ENCODE measurements at regions not wholly inside any gene's neighbourhood (a gene's known extent, or its start where the extent isn't known, plus 50 kb on each side); places are given as distances from the start of the nearest gene placed in this dataset.
"Not testable (repeated sequence)": the region's sequence is repeated elsewhere in the genome, so short reads cannot be mapped to it uniquely, and the experiment has no call there.

DNA sequence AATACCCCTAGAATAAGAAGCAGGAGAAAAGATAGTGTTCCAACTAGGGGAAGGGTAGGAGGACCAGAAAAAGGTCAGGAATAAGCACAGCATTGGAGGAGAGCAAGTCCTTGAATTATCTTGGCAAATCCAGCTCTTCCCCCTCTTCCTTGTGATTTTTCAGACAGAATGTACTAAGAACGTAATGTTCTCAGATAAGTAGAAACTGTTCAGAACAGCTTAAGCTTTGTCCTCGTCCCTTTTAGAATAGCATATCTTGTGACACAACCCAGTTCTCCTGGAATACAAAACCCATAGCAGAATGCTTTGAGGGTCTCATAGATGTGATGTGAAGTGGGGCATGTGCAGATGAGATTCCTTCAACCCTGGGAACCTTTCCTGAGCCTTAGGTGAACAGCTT is 97.4 kb downstream of the EMB start:
- no peak for TF ChIP-seq CTCF (conservative IDR thresholded peaks at IDR 0.05; ENCODE audit: low read depth, low read length)
- Histone ChIP-seq H3K9ac (no peak overlapping the region), H3K4me1 (ENCODE audit: low read depth, poor library complexity, severe bottlenecking) (no peaks in the 10 kb centered on the region), H3K27me3 (ENCODE audit: insufficient read depth, low read depth) (no peaks in the 10 kb centered on the region), H2AFZ (ENCODE audit: low read depth) (no peak overlapping the region), H3K79me2 (ENCODE audit: insufficient read depth, low read depth) (no peaks in the 10 kb centered on the region), H3K27ac (no peak overlapping the region), H4K20me1 (ENCODE audit: insufficient read depth) (no peaks in the 10 kb centered on the region), H3K4me2 (no peak overlapping the region), H3K36me3 (ENCODE audit: insufficient read depth) (no peaks in the 10 kb centered on the region), H3K4me3 (IDR thresholded peaks at IDR 0.05; ENCODE audit: insufficient read depth, low read depth, low read length) (no peak overlapping the region)

- no peak for TF ChIP-seq CTCF (conservative IDR thresholded peaks at IDR 0.05; ENCODE audit: low read depth, low read length)
- Histone ChIP-seq H2AFZ (ENCODE audit: low read depth) (no peak overlapping the region), H3K4me2 (no peak overlapping the region), H3K27me3 (ENCODE audit: insufficient read depth, low read depth) (no peaks in the 10 kb centered on the region), H3K27ac (no peak overlapping the region), H3K4me1 (ENCODE audit: low read depth, poor library complexity, severe bottlenecking) (no peaks in the 10 kb centered on the region), H4K20me1 (ENCODE audit: insufficient read depth) (no peaks in the 10 kb centered on the region), H3K9ac (no peak overlapping the region), H3K79me2 (ENCODE audit: insufficient read depth, low read depth) (no peaks in the 10 kb centered on the region), H3K36me3 (ENCODE audit: insufficient read depth) (no peaks in the 10 kb centered on the region), H3K4me3 (IDR thresholded peaks at IDR 0.05; ENCODE audit: insufficient read depth, low read depth, low read length) (no peak overlapping the region)
Measured at GRCh38 chr5:50340757-50341156, 100.3 kb downstream of the EMB start.

GRCh38 chr5:50330633-50331032 is 110.5 kb downstream of the EMB start:
- not testable (repeated sequence) for H3K9ac ChIP-seq; H2AFZ ChIP-seq (ENCODE audit: low read depth); H4K20me1 ChIP-seq (ENCODE audit: insufficient read depth); H3K79me2 ChIP-seq (ENCODE audit: insufficient read depth, low read depth); H3K4me1 ChIP-seq (ENCODE audit: low read depth, poor library complexity, severe bottlenecking); H3K4me2 ChIP-seq; H3K27me3 ChIP-seq (ENCODE audit: insufficient read depth, low read depth); H3K4me3 ChIP-seq (IDR thresholded peaks at IDR 0.05; ENCODE audit: insufficient read depth, low read depth, low read length); H3K27ac ChIP-seq; H3K36me3 ChIP-seq (ENCODE audit: insufficient read depth)

DNA sequence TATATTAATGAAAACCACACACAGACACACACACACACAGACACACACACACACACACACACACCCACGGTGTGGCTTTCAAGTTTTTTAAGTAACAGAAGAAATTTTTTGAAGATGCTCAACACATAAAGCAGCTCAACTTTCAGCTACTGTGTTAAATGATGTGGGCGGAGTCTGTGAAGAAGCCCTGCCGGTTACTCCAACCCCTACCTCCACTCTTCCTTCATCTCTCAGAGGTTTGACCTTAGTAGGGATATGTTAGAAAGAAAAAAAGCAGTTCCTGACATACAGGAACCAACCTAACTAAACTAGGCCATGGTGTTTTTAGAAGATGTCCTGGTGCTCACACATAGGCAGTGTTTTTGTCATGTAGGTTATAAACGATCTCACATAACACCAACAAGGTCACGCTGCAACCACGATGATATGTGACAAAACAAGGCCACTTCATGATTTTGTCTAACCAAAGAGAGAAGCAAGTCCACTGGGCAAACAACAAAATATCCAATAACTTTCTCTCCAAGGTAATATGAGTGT is 112.8 kb downstream of the EMB start:
- no peaks in the 10 kb centered on the region for H3K36me3 ChIP-seq (ENCODE audit: insufficient read depth)
- no peak overlapping the region for H3K27ac ChIP-seq
- H3K4me2 ChIP-seq: no peak overlapping the region
- no peak overlapping the region for H2AFZ ChIP-seq (ENCODE audit: low read depth)
- H4K20me1 ChIP-seq (ENCODE audit: insufficient read depth): no peaks in the 10 kb centered on the region
- H3K27me3 ChIP-seq (ENCODE audit: insufficient read depth, low read depth): no peaks in the 10 kb centered on the region
- no peaks in the 10 kb centered on the region for H3K79me2 ChIP-seq (ENCODE audit: insufficient read depth, low read depth)
- no peaks in the 10 kb centered on the region for H3K4me1 ChIP-seq (ENCODE audit: low read depth, poor library complexity, severe bottlenecking)
- no peak overlapping the region for H3K9ac ChIP-seq
- TF ChIP-seq CTCF (conservative IDR thresholded peaks at IDR 0.05; ENCODE audit: low read depth, low read length): no peak
- H3K4me3 ChIP-seq (IDR thresholded peaks at IDR 0.05; ENCODE audit: insufficient read depth, low read depth, low read length): no peak overlapping the region

DNA sequence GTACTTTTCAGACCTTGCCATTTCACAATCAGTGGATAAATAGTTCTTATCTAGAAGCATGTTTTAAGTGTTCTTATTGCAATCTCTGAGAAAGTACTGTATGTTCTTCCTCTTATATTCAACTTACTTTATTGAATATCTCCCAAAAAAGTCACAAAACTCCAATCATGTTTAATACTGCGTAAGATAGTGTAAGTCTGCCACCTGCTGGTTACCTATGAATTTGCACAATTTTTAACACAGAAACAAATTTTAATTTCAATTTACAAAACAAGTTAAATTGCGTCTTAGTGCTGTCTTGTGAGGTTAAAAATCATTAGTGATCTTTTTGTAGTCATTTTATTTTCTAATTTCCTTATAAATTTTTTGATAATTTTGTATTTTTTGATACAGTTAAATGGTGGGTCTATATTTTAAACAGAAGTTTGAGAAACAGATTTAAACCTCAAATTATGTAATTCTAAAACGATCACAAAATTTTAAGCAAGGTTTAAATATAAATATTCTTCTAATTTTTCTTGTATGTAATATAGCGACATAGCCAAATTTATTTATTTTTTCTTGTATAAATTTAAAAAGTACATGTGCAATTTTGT is 115.8 kb downstream of the EMB start:
- Histone ChIP-seq H3K4me1 (ENCODE audit: low read depth, poor library complexity, severe bottlenecking) (no peaks in the 10 kb centered on the region), H3K27ac (no peak overlapping the region), H3K9ac (no peak overlapping the region), H3K36me3 (ENCODE audit: insufficient read depth) (no peaks in the 10 kb centered on the region), H3K4me2 (no peak overlapping the region), H2AFZ (ENCODE audit: low read depth) (no peak overlapping the region), H4K20me1 (ENCODE audit: insufficient read depth) (no peaks in the 10 kb centered on the region), H3K79me2 (ENCODE audit: insufficient read depth, low read depth) (no peaks in the 10 kb centered on the region), H3K27me3 (ENCODE audit: insufficient read depth, low read depth) (no peaks in the 10 kb centered on the region), H3K4me3 (IDR thresholded peaks at IDR 0.05; ENCODE audit: insufficient read depth, low read depth, low read length) (no peak overlapping the region)
- peak; percentile 93 for TF ChIP-seq CTCF (conservative IDR thresholded peaks at IDR 0.05; ENCODE audit: low read depth, low read length)
